Mesothelial cell of epicardium (in vitro differentiated cells): ENCODE measurements at regions not wholly inside any gene's neighbourhood (a gene's known extent, or its start where the extent isn't known, plus 50 kb on each side); places are given as distances from the start of the nearest gene placed in this dataset.

Experiments
- DNase-seq, 2 experiments: peaks; one replicate each; pipeline ENCODE4 v3.0.0; 2021; ENCODE audit warnings: low spot score in 2 of 2; ENCODE audit not compliant: unreplicated experiment in 2 of 2
- H3K27ac Mint-ChIP-seq: 2 replicates; pipeline ENCODE4 v1.8.0; 2021; ENCODE audit warnings: mixed read lengths
- H3K27me3 Mint-ChIP-seq: 2 replicates; pipeline ENCODE4 v1.8.0; 2021; ENCODE audit warnings: low read depth, mixed read lengths
- H3K36me3 Mint-ChIP-seq: 2 replicates; pipeline ENCODE4 v1.8.0; 2021; ENCODE audit warnings: mixed read lengths
- H3K4me1 Mint-ChIP-seq: 2 replicates; pipeline ENCODE4 v1.8.0; 2021; ENCODE audit warnings: mixed read lengths
- H3K4me3 Mint-ChIP-seq: 2 replicates; pipeline ENCODE4 v1.8.0; 2021; ENCODE audit warnings: mild to moderate bottlenecking, moderate library complexity, mixed read lengths
- H3K9me3 Mint-ChIP-seq: 2 replicates; pipeline ENCODE4 v1.8.0; 2021; ENCODE audit warnings: mixed read lengths
- TF ChIP-seq, protein P1 (sequence below): fragments of 200-600 bp; sonication (generic); IDR thresholded peaks from one replicate; pipeline ENCODE4 v1.5.0; 2021; ENCODE audit warnings: antibody characterized with exemption; ENCODE audit not compliant: unreplicated experiment

GRCh38 chr2:180474716-180475115 lies 467.6 kb upstream of the CWC22 start:
- H3K36me3 Mint-ChIP-seq: no peaks in the 10 kb centered on the region

DNA sequence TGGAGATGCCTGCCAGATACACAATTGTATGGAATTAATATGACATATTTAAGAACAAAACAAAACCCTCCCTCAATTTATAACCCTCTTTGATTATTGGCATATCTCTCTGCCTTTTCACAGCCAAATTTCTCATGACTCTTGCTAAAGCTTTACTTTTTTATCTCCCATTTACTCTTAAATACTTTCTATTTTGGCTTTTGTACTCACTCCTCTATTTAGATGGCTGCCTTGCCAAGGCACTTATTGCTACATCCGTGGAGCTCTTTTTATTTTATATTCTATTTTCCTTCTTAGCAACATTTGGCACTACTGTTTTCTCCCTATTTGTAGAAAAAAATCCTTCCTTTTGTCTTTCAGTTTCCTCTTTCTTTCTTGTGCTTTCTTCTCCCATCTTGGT lies 466.4 kb upstream of the CWC22 start:
- Mint-ChIP-seq H3K27me3 (no peaks in the 10 kb centered on the region), H3K9me3 (peaks cover 15% of the 10 kb centered on the region), H3K4me3 (no peak overlapping the region), H3K36me3 (peaks cover 3% of the 10 kb centered on the region), H3K4me1 (peaks cover 11% of the 10 kb centered on the region), H3K27ac (no peak overlapping the region)
- TF ChIP-seq, protein P1, sequence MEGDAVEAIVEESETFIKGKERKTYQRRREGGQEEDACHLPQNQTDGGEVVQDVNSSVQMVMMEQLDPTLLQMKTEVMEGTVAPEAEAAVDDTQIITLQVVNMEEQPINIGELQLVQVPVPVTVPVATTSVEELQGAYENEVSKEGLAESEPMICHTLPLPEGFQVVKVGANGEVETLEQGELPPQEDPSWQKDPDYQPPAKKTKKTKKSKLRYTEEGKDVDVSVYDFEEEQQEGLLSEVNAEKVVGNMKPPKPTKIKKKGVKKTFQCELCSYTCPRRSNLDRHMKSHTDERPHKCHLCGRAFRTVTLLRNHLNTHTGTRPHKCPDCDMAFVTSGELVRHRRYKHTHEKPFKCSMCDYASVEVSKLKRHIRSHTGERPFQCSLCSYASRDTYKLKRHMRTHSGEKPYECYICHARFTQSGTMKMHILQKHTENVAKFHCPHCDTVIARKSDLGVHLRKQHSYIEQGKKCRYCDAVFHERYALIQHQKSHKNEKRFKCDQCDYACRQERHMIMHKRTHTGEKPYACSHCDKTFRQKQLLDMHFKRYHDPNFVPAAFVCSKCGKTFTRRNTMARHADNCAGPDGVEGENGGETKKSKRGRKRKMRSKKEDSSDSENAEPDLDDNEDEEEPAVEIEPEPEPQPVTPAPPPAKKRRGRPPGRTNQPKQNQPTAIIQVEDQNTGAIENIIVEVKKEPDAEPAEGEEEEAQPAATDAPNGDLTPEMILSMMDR: no peak
- DNase-seq: no peak

More at GRCh38 chr2:180474716-180475115, 467.6 kb upstream of the CWC22 start:
- H3K4me3 Mint-ChIP-seq: no peak overlapping the region
- H3K9me3 Mint-ChIP-seq: peaks cover 3% of the 10 kb centered on the region
- no peak overlapping the region for H3K27ac Mint-ChIP-seq
- no peak for DNase-seq
- TF ChIP-seq, protein P1: no peak
- H3K27me3 Mint-ChIP-seq: no peaks in the 10 kb centered on the region
- peaks cover 17% of the 10 kb centered on the region for H3K4me1 Mint-ChIP-seq

- Mint-ChIP-seq H3K27me3 (no peaks in the 10 kb centered on the region), H3K4me3 (no peak overlapping the region), H3K4me1 (peaks cover 4% of the 10 kb centered on the region), H3K27ac (no peak overlapping the region), H3K36me3 (peaks cover 7% of the 10 kb centered on the region), H3K9me3 (peaks cover 24% of the 10 kb centered on the region)
- TF ChIP-seq, protein P1: no peak
- DNase-seq: no peak
These were observed 465.0 kb upstream of the CWC22 start for GRCh38 chr2:180472133-180472532.

DNA sequence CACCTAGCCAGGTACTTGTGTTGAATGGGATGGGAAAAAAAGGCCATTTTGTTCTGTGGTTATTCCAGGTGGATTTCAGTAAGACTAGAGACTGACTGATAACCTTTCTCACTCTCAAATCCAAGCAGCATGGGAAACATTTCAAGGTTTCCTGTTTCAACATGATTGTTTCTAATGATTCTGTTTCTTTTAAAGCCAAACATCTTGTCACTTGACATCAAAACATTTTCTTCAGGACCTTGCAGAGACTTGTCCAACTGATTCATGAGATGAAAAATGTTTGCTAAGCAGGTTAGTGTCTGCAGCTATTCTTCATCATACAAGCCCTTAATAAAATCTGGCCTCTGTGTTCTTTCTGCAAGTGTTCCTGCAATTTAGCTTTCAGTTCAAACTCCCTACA lies 456.5 kb upstream of the CWC22 start:
- peaks cover 12% of the 10 kb centered on the region for H3K4me1 Mint-ChIP-seq
- H3K9me3 Mint-ChIP-seq: peaks cover 17% of the 10 kb centered on the region
- peaks cover 4% of the 10 kb centered on the region for H3K36me3 Mint-ChIP-seq
- TF ChIP-seq, protein P1: no peak
- DNase-seq: no peak
- peak overlapping the region; percentile 58 for H3K27ac Mint-ChIP-seq
- H3K4me3 Mint-ChIP-seq: no peak overlapping the region
- H3K27me3 Mint-ChIP-seq: no peaks in the 10 kb centered on the region

DNA sequence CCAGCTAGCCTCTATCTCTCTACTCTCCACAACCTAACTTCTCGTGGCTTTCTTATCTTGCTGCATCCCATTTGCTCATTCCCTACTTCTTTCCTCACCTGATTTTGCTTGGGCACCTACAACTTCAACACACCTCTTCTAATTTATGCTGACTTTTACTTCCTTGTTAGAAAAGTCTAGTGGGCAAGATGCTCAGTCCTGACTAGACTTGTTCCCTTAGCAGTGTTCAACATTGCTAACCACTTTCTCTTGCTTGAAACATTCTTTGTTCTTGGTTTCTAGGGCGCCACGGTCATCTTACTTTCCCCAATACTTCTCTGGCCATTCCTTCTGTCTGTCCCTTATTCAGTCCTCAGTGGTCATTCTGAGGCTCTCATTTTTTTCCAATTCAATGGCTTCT lies 454.7 kb upstream of the CWC22 start:
- no peak for DNase-seq
- TF ChIP-seq, protein P1: no peak
- Mint-ChIP-seq H3K4me3 (no peak overlapping the region), H3K4me1 (peaks cover 12% of the 10 kb centered on the region), H3K27ac (no peak overlapping the region), H3K27me3 (no peaks in the 10 kb centered on the region), H3K36me3 (no peaks in the 10 kb centered on the region), H3K9me3 (peaks cover 7% of the 10 kb centered on the region)

GRCh38 chr2:180456801-180457200 lies 449.7 kb upstream of the CWC22 start:
- TF ChIP-seq, protein P1: no peak
- peaks cover 2% of the 10 kb centered on the region for H3K9me3 Mint-ChIP-seq
- no peak overlapping the region for H3K4me3 Mint-ChIP-seq
- no peak overlapping the region for H3K27ac Mint-ChIP-seq
- no peaks in the 10 kb centered on the region for H3K27me3 Mint-ChIP-seq
- DNase-seq: no peak
- no peaks in the 10 kb centered on the region for H3K36me3 Mint-ChIP-seq
- peaks cover 6% of the 10 kb centered on the region for H3K4me1 Mint-ChIP-seq
